H4 (cell line): ENCODE measurements at regions not wholly inside any gene's neighbourhood (a gene's known extent, or its start where the extent isn't known, plus 50 kb on each side); places are given as distances from the start of the nearest gene placed in this dataset.

ENCODE experiments used
- DNase-seq: peaks from one replicate; pipeline ENCODE4 v3.0.0-alpha.2; 2015; ENCODE audit warnings: low spot score

- DNase-seq: peak; percentile 67
These were observed 64.3 kb downstream of the MRPL14 start for GRCh38 chr6:44062771-44063560.

DNA sequence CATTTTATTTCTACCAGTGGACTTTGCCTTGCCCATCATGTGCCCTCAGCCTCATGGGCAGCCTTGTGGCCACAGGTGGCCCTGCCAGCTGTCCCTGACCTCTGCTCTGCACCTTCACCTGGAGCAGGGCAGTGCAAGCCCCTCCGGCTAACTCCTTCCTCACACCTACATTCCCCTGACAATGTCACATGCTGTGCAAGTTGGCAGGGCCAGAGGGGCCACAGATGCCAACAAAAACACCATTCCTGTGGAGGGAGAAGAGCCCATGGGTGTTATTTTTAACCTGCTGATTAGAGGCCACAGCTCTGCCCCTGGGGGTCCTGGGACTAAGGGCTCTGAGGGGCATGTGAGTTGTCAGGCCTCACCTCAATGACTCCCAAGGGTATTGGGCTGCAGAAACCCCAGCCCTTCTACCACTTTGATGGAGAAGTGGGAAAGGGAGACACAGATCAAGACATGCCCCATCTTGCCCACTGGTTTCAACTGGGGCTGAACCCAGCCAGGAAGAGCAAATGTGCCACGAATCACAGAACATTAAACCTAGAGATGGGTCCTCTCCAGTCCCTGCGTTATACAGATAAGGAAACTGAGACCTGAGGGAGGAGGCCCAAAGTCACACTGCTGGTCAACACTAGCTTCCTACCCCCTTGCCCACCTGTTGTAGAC is 65.0 kb downstream of the MRPL14 start:
- DNase-seq: no peak

DNA sequence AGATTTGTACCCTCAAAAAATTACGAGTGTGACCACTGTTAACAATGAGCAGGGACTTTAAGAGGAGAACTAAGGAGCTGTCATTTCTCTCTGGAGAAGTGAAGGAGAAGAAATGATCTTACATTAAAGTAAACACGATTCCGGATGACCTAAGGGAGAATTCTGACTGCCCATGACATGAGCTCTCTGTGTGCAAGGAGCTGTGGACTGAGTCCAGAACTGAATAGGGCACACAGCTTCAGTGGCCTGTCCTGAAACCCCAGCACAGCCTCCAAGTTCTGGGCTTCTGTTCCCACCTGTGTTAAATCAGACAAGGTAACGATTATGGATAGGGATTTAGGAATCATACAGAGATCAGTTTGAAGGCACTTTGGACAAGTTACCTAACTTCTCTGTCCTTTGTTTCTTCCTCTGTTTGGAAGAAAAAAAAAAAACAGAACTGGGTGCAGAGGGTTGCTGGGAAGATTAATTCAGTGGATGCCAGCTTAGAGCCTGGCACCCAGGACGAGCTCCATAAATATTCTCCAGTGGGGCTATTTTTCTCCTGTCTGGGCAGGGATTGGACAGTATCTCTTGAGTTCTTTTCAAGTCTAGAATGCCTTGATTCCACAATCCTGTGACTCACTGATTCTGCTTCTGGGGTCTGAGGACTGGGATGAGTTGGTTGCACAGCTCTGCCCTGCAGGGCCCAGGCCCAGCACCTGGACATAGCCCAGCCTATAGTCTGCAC is 65.7 kb downstream of the MRPL14 start:
- no peak for DNase-seq

DNA sequence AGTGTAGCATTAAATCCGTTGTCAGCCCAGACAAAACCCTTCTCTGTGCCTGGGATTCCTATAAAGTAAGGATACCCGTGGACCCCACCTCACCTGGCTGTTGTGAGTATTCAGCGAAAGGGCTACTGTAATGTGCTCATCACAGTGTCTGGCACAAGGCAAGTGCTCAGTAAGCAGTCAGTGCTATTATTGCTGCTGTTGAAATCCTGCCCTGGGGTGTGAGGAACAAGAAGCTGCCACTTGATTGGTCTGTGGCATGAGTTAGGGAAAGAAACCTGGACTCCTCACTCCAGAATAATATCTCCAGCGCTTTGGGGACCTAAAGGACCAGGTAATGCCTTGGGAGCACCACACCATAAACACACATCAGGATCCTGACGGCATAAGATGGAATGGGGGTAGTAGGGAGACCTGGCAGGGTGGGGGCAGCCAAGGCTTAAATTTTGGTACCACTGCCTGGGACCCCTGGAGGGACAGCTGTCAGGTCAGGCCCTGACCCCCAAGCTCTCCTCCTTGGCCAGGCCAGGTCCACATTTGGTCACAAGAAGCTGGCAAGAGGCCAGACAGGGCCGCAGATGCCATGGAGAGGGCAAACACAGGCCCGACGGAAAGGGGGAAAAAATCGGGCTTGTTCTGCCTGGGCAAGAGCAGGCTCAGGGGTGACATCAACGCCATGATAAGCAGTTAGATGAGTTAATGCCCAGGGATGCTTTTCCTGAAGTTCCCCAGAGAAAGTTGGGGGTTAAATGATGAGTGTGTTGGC is 66.5 kb downstream of the MRPL14 start:
- no peak for DNase-seq

DNA sequence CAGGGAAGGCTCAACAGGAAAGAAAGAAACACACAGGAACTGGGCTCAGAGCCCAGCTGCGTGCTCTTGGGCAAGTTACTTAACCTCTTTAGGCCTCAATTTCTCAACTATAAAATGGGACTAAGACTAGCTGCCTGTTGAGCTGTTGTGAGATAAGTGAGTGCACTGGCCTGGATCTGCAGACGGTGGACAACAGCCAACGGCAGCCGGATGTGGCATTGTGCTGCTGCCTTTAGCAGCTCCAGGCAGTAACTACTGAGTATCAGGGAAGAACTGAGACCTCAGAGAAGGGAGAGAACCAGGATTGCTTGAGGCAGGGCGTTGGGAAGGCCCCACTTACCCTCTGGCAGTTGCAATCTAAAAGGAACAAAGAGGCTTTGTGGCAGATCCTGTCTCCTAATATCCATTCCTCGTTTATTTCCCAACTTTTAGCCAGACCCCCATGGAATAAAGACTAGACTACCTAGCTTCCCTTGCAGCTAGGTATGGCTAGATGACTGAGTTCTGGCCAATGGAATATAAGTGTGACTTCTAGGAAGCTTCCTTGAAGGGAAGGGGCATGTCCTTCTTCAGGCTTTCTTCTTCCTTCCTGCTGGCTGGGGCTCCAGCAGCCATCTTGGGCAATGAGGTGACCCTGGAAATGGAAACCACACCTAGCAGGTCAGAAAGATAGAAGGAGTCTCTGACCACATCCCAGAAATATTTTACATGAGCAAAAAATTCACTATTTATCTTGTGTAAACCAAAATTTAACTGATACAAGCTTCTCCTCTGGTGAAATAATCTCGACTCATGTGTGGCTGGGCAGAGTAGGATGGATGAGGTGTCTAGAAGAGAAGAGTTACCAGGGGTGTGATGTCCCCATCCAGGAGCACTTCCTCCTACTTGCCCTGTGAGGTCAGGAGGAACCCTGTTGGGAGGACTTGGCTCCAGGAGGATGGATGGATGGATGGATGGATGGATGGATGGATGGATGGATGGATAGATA is 67.6 kb downstream of the MRPL14 start:
- peak; percentile 91 for DNase-seq

DNA sequence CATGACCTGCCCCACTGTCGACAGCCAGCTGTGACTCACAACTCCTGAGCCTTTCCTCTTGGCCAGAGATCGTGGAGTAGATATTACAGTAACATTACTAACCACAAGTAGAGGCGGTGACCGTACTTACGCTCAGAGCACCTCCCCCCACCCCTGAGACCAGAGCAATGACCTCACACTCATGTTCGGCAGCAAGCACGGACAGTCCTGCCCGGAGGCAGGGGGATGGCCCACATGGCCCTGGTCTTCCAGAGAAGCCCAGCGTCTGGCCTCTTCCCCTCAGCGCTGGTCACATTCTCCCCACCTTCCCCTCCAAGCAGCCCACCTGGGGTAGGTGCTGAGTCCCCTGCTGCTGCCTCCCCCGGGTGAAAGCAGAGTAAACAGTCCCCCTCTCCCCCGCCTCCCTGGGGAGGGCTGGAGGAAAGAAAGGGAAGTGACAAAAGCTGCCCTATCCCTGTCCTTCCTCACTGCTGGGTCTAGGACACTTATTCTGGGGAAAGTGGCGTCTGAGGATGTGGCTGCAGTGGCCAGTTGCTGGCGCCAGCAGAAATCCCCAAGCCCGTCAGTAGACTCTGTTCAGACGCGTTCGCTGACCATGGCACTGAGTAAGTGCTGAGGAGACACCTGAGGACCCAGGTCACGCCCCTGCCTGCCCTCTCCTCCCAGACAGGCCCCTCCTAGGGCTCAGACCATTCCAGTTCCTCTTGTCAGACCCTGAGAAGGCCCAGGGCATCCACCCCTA is 68.5 kb downstream of the MRPL14 start:
- peak; percentile 100 for DNase-seq

DNA sequence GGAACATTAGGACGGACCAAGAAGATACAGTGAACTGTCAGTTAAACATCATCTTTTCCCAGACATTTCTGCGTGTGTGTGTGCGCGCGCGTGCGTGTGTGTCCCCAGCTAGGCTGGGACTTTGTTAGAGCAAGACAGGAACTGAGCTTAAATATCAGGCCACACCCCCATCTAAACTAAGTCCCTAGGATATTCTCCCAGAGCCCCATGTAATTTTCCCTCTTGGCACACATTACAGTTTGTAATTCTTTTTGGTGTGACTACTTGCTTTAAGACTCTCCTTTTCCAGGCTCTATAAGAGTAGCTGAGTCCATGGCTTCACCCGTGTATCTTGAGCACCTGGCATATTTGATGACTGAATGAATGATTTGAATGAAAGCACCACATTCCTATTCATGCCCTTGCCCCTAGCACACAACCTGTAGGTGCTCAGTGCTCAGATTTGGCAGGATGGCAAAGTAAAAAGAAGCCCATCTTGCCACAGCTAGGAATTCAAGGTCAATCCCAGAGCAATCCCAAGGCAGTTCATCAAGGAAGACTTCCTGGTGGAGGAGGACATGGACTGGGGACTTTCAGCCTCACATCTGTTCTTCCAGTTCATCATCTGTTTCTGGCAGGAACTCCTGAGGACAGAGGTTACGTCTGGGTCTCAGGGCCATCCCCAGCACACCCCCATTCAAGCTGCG is 69.2 kb downstream of the MRPL14 start:
- peak; percentile 60 for DNase-seq

GRCh38 chr6:44057238-44057930 is 69.9 kb downstream of the MRPL14 start:
- DNase-seq: peak; percentile 67

DNA sequence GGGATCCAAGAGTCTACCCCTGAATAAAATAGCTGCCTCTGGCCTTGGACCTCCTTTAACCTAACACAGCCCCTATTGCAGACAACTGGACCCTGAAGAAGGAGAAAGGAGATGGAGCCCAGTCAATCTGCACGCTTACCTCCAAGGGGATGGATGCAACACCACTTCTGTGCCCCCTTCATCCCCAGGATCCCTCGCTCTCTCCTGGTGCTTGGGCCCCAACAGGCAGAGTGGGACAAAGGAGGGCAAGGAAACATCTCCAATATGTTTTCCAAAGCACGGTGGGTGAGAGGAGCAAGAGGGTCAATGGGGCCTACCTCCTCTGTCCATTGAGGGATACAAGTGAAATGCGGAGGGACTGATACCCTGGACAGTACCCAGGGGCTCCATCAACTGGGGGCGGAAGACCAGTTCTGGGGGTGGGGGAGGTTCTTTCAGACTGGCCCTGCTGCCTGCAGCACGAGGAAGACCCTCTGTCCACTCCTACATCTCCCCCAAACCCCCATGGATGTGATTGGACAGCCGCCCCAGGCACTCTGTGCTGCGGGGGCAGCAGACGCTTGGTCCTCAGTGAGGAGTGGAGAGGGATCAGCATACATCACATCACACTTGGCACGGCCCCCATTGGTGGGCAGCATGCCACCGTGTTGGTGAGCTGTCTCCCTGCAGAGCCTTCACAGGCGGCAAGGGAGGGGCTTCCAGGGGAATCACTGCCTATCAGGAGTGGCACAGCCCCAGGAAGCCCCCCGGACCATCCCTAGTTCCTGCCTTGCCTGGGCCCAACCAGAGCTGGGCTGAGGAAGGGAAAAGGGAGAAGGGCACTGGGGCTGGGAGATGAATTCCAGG is 70.6 kb downstream of the MRPL14 start:
- DNase-seq: peak; percentile 95

DNA sequence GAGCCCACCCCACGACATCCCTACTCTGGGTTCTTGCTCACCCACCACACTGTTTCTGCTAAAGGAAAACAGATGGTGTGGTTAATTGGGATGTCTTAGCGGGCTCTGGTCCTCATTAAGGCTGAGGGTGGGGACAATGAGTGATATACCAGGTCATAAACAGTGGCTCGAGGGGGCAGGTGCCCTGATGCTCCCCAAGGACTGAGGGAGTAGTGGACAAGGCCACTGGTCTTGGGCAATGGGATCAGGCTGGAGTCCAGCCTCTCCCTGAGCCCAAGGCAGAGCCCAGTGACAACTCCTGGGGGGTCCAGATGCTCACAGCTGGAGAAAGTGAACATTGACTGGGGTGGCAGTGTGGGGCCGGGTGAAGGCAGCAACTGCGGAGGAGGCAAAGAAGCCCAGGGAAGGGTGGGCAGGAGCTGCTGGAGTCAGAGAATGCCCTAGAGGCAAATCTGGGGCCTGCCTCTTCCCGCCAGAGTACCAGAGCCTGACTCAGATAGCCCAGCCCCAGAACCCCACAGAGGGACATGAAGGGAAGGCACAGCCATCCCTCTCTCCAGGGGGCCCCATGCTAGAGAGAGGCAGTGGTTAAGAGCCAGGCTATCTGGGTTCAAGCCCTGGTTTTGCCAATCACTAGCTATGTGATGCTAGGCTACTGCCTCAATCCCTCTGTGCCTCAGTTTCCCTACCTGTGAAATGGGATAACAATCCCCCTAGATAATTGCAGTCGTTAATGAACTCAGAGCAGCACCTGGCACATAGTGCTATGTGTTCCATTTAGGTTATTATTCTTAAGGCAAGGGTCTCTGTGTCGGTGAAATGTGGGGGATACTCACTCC is 72.3 kb downstream of the MRPL14 start:
- peak; percentile 92 for DNase-seq

GRCh38 chr6:44053760-44054556 is 73.3 kb downstream of the MRPL14 start:
- peak; percentile 99 for DNase-seq

DNA sequence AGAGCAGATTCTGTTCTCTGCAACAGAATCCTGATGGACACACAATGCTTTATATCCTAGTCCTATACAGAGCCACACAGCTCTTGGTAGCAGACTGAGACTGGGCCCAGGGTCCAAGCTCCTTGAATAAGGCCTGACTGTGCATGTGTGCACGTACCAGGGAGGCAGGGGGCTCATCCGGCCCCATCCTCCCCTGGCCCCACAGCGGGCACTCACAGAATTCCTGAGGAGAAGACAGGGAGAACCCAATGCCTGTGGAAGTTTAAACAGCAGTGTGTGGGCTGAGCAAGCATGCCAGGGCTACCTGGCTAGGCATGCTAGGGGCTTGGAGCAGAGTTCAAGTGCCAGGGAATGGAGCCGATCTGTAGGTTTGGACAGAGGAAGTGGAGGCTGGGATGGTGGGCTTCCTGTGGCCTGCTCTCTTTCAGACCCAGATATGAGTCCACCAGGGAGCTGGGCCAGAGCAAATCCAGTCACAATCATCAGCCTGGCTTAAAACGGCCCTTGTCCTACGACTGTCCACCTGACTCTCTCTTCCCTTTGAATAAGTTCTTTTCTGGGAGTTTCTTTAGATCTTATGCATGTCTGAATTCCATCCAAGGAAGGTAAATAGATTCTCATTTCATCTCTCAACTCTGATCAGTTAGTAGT is 74.0 kb downstream of the MRPL14 start:
- DNase-seq: no peak

DNA sequence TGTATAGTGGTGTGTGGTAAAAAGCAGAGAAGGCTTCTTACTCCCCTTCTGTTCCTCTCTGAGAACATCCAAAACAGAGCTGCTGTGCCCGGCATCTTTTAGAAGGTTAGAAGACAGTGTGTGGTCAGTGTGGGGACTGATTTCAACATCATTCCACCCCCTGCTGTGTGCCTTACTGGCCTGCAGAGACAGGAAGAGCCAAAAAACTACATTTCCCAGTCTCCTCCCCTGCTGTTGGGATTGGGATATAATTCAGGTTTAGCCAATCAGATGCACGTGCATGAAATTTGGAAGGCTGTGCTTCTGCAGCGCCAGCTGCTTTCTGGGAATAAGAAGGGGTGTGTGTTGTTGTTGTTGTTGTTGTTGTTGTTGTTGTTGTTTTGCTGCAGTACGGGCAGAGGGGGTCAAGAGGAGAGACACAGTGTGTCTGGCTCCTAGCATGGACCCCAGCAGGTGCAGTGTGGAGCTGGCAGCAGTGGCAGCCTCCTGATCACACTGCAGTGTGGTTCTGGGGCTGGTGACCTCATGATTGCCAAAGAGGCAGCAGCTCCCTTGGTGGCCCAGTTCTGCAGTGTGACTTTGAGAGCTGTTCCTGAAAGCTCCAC is 74.7 kb downstream of the MRPL14 start:
- peak; percentile 78 for DNase-seq

DNA sequence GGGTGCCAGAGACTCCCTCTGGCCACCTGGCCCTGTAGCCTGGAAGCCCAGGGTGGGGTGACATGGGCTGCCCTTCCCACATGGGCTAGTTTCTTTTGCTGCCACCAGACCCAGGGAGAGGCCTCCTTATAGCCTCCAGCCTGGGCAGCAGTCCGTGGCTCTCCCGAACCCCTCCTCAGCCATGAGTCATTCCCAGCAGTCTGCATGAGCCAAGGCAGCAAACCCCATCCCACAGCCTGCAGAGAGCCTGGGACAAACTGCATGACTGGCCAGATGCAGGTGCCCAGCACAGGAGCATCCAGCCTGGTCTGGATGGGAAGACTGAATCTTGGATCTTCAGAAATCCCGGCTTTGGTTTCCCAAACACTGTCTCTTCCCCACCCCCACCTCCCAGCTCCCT is 75.7 kb downstream of the MRPL14 start:
- DNase-seq: peak; percentile 90

DNA sequence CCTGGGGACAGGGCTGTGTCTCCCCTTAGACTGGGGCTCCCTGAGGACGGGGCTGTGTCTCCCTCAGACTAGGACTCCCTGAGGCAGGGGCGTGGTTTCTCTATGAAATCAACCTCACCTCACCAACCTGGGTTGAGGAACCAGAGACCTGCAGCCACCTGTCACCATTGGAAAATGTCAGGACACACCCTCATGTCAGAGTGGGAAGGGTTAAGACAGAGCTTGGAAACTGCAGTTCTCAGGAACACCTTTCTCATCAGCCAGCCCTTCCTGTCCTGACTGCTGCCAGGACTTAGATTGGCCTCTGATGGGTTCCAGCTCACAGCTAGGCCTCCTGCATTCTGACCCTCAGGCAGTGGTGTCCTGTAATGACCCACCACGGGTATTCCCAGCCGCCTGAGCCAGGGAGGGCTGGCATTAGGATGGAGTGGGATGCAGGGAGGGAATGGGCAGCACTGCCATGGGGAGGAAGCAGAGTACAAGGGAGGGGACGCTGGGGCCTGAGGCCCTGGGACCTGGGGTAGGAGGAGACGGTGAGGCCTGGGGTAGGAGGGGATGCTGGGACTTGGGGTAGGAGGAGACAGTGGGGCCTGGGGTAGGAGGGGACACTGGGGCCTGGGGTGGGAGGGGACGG is 76.3 kb downstream of the MRPL14 start:
- DNase-seq: peak; percentile 53
